Stimulated activated CD4-positive, alpha-beta T cell treated with anti-CD3 and anti-CD28 coated beads, Interleukin-2, amount 100 ng/mL, for 24 hours (primary cell): ENCODE measurements at regions not wholly inside any gene's neighbourhood (a gene's known extent, or its start where the extent isn't known, plus 50 kb on each side); places are given as distances from the start of the nearest gene placed in this dataset.

Experiments
- DNase-seq, 2 donors: peaks; one replicate each; pipeline ENCODE4 v3.0.0-alpha.2; 2020

DNA sequence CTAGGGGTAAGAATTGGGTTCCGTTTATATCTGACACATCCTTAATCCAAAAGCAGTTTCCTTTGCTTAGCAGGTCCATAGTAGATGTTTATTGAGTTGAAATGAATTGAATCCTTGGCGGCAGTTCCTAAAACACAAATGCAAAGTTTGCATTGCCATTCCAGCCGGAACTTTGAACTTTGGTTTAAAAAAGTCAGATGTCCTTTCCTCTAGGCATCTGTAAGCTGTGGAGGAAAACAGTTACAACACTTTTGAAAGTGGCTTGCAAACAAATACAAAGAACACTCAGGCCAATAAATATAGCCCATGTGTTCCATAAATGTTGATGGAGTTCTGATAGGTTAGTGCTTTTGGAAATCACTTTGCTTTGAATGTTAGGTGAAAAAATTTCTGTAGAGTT, 374.7 kb upstream of the RARB start:
- no peak for DNase-seq

GRCh38 chr3:25056036-25056755, 371.9 kb upstream of the RARB start:
- DNase-seq = no peak

GRCh38 chr3:25056803-25057351, 371.2 kb upstream of the RARB start:
- no peak for DNase-seq

DNA sequence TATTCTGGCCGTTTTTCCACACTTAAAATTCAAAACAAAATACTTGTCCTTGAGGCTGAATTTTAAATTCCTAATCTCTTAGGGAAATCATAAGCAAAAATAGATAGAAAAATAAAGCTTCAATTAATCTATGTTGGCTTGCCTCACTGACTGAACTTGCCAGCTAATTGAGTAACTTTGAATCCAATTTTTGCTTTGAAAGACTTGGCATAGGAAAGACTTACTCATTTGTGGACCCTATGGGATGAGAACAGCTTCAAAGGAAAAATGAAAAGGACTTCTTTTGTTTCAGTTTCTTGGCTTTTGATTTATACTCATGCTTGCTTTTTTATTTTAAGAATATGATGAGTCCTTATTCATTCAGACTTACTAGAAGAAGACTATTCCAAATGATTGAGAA, 370.7 kb upstream of the RARB start:
- DNase-seq = no peak

GRCh38 chr3:25064681-25065080, 363.4 kb upstream of the RARB start:
- no peak for DNase-seq

DNA sequence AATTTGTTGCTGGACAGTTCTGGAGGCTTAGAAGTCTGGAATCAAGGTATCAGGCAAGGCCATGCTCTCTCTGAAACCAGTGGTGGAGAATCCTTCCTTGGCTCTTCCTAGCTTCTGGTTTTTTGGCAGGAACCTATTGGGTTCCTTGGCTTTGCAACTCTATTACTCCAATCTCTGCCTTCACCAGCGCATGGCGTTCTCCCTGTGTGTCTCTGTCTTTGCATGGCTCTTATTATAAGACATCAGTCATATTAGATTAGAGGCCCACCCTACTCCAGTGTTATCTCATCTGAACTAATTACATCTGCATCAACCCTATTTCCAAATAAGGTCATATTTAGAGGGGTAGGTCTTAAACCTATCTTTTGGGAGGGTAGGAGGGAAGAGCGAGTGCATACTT, 358.1 kb upstream of the RARB start:
- DNase-seq = no peak

DNA sequence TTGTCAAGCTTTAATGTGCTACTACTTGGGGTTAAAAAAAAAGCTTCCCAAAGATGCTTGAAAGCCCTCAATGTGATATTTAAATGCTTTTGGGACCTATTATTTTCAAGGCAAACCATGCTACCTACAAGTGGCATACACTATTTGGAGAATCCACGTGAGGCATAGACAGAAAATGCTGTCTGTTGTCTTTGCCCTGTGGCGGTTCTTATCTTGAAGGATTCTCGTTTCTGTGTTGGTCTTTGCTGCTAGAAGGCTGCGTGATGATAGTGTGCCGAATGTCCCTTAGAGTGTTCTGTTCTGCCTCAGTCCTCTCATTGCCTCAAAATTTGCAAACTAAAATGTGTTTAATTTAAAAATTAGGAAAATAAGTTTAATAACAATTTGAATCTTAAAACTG, 356.2 kb upstream of the RARB start:
- no peak for DNase-seq

DNA sequence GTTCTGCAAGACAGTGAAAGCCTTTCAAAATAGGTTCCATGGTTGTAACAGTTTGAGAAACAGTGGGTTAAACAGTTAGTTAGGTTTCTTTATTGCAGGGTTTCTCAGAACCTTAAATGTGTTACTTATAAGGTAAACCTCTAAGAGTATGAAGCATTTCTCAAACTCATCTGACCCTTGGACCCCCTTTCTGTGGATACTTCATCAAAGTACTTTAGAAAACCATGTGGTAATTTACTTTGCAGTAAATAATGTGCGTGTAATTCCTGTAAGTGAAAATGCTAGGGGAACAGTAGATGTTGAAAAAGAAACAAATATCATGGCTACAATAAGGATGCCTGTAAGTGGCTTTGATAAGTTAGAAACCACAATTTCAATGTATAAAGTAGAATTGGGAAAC, 354.6 kb upstream of the RARB start:
- no peak for DNase-seq

DNA sequence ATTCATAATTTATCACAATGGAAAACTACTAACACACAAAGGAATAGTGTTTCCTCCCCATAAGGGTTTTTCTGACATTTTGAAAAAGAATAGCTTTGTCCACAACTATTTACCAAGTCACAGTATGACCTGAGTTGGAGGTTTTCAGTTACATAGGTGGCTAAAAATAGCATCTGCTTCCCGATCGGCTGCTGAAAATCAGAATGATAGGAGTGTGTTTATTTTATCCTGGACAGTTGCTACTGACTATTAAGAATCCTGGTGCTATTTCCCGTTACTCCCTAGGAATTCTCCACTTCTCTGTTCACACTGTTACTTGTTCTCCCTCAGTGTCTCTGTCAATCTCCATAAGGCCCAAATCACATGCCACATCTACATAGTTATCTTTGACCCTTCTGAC, 353.9 kb upstream of the RARB start:
- DNase-seq = no peak

GRCh38 chr3:25080461-25080860, 347.6 kb upstream of the RARB start:
- DNase-seq = no peak

DNA sequence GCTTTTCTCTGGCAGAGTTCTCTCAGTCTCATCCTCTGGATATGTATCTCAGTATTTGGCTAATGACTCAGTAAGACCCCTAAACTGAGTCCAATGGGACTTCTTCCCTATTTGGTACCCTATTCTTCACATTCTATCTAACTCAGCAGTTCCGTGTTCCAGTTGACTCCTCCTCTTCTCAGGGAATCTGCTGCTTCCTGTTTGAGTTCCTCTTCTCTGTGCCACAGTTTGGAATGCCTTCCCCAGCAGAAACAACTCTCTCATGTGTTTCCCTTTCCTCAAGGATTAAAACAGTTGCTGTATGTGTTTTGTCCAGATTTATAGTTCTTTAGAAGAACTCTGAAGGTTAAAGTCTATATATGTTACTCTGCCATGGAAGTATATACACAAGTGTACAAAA, 344.0 kb upstream of the RARB start:
- no peak for DNase-seq

DNA sequence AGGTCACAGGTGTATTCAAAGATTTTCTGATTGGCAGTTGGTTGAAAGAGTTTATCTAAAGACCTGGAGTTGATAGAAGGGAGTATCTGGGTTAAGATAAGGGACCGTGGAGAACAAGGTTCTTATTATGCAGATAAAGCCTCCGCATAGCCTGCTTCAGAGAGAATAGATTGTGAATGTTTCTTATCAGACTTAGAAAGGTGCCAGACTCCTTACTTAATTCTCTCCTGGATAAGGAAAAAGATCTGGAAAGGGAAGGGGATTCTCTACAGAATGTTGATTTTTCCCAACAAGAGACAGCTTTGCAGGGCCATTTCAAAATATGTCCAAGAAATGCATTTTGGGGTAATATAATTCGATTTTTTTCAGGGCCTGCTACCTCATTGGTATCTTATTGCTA, 341.3 kb upstream of the RARB start:
- DNase-seq = no peak

GRCh38 chr3:25088284-25088683, 339.8 kb upstream of the RARB start:
- DNase-seq = no peak

DNA sequence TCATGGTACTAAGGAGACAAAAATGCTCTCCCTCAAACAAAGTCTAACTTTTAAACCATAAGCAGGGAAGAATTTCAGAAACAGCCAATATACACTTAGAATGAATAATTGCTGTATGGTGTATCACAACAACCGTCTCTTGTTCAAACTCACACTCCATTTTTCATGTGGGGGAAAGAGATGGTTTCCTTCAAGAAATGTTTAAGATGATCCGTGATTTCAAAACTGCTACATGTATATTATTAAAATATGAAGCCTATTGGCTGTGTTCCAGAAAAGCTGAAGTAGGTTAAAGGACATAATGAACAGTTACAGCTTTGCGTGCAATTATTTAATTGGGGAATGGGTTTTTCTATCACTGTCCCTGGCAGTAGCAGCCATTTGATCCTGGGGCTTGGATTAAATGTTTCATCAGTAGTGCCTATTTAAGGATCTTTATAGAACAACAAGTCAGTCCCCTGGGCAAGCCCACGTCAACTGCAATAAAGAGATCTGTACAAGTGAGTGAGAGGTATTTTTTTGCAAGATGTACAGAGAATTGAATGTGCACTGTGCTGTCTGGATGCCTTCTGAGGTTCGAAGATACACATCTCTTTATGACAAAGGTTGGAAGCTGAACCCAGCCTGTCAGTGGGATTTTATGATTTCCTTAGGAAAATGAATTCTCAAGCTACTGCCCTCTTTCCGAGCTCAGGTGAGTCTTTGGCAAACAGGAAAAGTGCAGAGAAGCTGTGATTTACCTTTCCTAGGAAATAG, 337.2 kb upstream of the RARB start:
- DNase-seq = no peak

DNA sequence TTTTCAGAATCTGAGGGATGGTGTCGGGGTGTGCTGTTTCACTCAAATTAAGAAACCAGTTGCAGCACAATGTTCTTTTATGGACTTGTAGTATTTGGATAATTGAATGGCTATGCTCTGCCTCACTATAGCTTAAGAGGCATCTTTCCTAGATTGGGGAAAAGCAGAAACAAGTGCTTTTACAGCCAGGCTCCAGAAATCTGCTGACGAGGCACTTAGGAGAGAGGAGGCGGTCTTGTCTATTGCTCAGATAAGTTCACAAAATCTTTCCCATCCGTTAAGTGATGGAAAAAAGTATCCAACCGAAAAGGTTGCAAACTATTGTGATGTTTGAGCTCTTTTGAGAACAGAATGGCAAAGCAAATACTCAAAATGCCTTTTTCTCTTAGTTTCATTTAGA, 336.1 kb upstream of the RARB start:
- DNase-seq = no peak

- DNase-seq = no peak
Measured at GRCh38 chr3:25094932-25095685, 333.0 kb upstream of the RARB start.

DNA sequence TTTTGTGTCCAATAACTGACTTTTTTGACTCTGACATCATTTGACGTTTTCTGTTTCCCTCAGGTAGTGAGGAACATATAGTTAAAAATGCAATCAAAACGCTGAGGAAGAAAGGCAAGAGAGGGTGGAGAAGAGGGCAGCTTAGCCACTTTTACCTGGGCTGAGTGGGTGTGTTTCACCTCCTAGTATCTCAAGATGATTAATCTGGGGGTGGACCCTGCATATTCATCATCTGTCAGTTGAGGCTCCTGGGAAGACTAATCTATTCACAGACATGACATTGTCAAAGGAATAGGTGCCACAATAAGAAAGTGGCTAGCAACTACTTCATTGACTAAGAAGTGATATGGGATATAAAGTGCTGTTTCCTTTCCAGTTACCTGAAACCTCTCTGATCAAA, 331.5 kb upstream of the RARB start:
- DNase-seq = no peak

GRCh38 chr3:25097023-25097422, 331.0 kb upstream of the RARB start:
- no peak for DNase-seq

GRCh38 chr3:25099666-25100065, 328.4 kb upstream of the RARB start:
- no peak for DNase-seq

GRCh38 chr3:25103391-25103790, 324.7 kb upstream of the RARB start:
- DNase-seq = no peak

GRCh38 chr3:25107918-25108617, 320.0 kb upstream of the RARB start:
- DNase-seq = no peak

- no peak for DNase-seq
Measured at GRCh38 chr3:25110642-25111041, 317.4 kb upstream of the RARB start.

DNA sequence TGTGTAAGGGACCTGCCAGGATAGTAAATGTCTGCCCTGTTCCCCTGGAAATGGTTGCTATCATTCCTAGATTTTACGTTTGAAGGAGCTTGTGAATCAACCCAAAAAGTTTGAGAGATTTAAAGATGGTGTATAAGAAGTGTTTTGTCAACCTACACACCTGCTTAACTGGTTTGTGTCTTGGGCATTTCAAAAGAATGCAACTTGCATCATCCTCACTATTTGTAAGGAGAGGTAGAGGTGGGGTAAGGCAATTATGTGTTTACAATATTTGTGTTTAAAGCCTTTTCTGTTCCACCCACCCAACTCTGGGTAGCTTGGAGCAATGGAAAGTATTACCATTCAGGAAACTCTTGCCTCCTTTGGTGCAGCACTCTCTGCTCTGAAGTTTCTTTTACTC, 314.2 kb upstream of the RARB start:
- no peak for DNase-seq
